GM19395 (cell line): ENCODE measurements at regions not wholly inside any gene's neighbourhood (a gene's known extent, or its start where the extent isn't known, plus 50 kb on each side); places are given as distances from the start of the nearest gene placed in this dataset.

Experiments used
- ATAC-seq: cut with Tn5 transposase; IDR thresholded peaks from one replicate; pipeline ENCODE4 v1.9.1; 2021; ENCODE audit warnings: mild to moderate bottlenecking, moderate library complexity; ENCODE audit not compliant: unreplicated experiment

GRCh38 chr16:17529982-17530760 lies 59.4 kb upstream of the XYLT1 start:
- peak; percentile 88 for ATAC-seq

- no peak for ATAC-seq
Measured at GRCh38 chr16:17526956-17527937, 56.5 kb upstream of the XYLT1 start.

GRCh38 chr16:17524656-17525055 lies 53.9 kb upstream of the XYLT1 start:
- no peak for ATAC-seq

- ATAC-seq: no peak
Measured at GRCh38 chr16:17520561-17520960, 49.8 kb upstream of the XYLT1 start.
